Fibroblast of upper back skin (primary cell): ENCODE measurements at regions not wholly inside any gene's neighbourhood (a gene's known extent, or its start where the extent isn't known, plus 50 kb on each side); places are given as distances from the start of the nearest gene placed in this dataset.
"Not testable (repeated sequence)": the region's sequence is repeated elsewhere in the genome, so short reads cannot be mapped to it uniquely, and the experiment has no call there.

ENCODE experiments used
- DNase-seq: peaks from one replicate; pipeline ENCODE4 v3.0.0-alpha.2; 2013

GRCh38 chr7:153017223-153017622, 257.7 kb downstream of the ACTR3B start:
- DNase-seq: no peak

DNA sequence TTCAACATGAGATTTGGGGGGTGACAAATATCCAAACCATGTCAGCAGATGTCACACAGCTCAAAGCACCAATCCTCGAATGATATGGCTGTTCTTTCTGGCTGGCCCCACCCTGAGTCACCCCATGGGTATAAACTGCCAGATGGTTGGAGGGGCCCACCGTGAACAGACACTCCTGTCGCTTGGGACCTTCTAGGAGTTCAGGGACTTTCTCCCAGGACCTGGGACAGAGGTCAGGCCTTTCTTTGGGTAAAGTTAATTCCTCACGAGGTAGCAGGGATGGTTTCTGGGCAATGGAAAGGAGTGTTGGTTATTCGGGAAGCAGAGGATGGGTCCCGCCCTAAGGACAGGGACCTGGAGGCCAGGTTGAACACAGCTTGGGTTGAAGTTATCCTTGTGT, 262.0 kb downstream of the ACTR3B start:
- DNase-seq: no peak

GRCh38 chr7:153022475-153023193, 263.1 kb downstream of the ACTR3B start:
- DNase-seq: no peak

DNA sequence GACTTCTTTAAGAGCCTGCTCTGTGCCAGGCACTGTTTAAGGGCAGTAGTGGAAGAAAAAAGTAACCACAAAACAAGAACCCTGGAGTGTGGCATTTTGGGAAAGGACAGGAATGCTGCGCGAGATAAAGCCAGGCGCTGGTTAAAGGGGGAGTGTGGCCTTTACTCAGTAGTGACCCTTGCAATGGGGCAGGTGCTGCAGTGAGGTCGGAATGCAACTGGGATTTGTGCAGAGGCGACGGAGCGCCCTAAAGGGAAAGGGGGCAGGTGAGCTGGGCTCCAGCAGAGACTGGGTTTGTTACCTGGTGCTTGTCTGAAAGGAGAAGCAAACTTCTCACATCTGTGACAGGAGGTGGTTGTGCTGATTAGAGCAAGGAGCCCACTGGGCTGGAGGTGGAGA, 263.6 kb downstream of the ACTR3B start:
- no peak for DNase-seq

DNA sequence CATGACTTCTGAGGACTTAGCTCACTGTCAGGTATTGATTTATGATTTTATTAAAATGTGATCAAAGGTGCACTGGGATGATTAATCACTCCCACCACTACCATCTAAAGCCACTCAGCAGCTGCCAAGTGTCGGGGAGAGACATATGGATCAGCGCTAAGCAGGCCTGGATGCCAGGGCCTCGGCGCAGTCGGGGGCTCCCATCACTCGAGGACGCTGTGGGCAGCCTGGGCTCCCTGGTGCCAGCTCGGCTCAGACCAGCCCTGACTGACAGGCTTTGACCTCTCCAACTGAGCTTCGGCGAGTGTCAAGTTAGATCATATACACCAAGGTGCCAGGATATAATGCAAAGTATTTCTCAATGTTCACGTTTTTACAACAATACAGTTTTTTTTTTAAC, 267.7 kb downstream of the ACTR3B start:
- DNase-seq: no peak

DNA sequence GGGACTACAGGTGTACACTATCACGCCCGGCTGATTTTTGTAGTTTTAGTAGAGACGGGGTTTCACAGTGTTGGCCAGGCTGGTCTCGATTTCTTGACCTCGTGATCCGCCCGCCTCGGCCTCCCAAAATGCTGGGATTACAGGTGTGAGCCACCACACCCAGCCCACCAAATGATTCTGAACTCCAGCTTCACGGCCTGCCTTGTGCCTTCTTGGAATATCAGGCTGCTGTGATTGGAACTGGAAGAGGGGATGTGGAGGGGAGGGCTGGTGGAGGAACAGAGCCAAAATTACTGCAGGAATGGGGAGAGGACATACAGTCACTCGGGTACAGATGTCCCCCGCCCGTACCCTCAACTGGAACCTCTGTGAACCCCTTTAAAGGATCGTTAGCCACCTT, 268.4 kb downstream of the ACTR3B start:
- DNase-seq: no peak

GRCh38 chr7:153030976-153031375, 271.4 kb downstream of the ACTR3B start:
- DNase-seq: no peak

- no peak for DNase-seq
Observed at GRCh38 chr7:153034791-153035190, 275.2 kb downstream of the ACTR3B start.

GRCh38 chr7:153036396-153037063, 277.0 kb downstream of the ACTR3B start:
- no peak for DNase-seq

DNA sequence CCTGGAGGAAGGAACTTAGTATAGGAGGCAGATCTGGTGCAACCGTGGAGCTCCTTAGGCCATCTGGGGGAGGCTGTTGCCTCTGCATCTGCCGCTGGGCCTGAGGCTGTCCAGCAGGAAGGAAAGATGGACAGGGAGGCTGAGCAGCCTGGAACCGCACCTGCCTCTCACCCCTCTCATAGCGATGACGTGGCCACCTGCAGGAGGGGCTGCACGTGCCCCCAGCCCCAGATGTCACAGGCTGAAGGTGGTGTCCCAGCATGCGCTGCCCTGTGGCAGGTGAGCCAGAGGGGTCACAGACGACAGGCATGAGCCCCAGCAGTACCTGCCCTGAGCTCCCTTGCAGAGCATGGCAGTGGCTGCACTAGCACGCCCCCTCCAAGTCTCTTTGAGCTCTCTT, 283.9 kb downstream of the ACTR3B start:
- no peak for DNase-seq

DNA sequence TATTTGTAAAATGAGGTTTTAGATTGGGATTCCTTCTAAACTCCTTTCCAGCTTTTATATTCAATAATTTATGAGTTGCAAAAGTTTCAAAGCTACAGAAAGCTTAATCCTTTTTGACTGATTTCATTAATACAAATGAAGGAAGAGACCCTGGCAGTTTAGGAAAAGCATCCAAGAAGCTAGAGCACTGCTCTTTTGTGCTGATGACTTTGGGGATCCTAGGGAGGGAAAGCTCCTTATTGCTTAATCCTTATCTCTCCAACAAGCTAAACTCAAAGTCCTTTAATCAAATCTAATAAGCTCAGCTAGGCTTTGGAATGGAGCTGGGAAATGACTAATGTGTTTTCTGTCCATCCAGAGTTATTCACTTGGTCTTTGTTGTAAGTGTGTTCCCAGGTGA, 285.4 kb downstream of the ACTR3B start:
- DNase-seq: no peak

GRCh38 chr7:153047079-153047959, 287.8 kb downstream of the ACTR3B start:
- DNase-seq: no peak

DNA sequence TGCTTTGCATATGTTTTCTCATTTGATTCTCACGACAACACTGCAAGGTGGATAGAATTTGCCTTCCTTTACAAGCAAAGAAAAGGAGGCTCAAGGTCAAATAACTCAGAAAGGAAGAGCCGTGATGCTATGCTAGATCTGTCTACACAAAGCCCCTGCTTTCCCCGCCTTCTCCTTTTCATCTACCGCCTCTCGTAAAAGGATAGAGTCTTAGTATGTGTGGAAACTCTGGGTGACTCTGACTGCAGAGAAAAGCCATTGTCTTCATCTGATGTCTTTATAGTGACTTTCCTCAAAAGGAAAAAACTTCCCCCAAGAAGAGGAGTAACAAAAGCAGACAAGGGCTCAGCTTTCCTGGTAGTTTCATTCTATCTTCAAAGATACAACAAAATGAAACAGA, 292.7 kb downstream of the ACTR3B start:
- no peak for DNase-seq

DNA sequence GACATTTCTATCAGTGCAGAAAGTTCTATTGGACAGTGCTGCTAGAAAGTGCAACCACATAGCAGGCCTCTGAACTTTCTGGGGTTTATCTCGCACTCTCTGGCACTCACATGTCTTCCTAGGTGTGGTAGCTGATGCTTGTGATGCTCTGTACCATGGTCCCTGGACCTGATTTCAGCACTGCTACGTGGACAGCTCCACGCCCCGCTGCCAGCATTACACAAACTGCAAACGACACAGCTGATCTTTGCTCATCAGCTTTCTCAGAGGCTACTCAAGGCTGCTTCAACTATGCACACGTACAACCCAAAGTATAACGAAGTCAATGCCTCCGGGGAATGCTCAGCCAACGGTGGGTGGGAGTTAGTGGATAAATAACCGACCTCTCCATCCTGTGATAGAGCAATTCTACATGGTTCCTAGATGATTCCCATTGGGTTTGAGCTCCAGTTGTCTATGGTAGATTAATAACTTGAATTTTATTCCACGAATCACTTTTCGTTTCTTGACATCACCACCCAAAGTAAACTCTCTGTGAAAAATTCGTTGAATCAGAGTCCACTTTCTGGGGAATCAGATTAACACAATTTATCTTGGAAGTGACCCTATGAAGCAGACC, 302.5 kb downstream of the ACTR3B start:
- DNase-seq: no peak

DNA sequence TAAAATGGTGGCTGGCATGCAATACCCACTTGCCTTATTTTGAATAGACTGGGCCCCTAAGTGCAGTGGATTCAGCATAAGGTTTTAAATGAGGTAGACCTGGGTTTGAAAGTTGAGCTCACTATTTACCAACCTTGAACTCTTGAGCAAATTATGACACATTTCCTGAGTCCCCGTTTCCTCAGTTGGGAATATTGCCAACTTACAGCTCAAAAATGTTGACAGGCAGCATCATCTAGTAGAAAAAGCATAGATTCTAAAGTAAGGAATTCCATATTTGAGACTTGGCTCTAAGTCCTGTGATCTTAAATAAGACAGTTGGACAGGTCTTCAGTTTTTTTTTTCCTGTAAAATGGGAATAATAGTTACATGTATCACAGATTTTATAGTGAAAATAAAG, 305.5 kb downstream of the ACTR3B start:
- no peak for DNase-seq

DNA sequence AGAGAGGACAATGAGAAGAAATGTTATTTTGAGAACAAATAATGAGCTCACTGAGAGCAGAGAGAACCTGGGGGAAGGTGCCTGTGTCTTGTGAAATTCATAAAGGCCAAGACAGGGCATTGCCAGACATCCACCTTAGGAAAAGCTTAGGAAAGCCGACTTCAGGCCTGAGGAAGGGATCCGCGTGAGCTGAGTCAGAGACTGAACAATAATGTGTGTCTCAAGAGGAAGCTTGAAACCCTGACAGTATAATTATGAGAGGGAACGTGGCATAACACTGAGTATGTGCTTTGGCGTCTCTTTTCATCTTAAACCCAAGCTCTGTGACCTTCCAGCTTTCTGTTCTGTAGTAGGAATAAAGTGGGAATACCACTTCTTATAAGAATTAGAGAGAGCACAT, 307.2 kb downstream of the ACTR3B start:
- no peak for DNase-seq

DNA sequence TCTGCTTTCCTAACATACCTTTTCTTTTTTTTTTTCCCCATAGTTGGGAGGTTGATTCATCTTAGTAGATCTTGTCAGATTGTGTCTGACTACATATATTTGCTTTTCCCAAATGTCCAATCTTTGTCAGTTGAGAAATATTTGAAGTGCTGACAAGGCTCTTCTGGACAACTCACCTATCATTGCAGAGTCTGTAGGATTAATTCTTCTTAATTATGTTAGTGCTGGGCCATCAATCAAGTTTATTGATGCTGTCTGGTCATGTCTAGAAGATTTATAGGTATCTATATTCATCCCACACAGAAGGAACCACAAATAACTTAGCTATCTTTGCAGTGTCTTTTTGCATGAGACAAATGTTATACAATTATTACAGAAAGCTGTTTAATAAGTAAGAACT, 310.6 kb downstream of the ACTR3B start:
- no peak for DNase-seq

- no peak for DNase-seq
Observed at GRCh38 chr7:153072806-153073205, 313.3 kb downstream of the ACTR3B start.

- DNase-seq: not testable (repeated sequence)
Observed at GRCh38 chr7:153076289-153076688, 316.7 kb downstream of the ACTR3B start.

DNA sequence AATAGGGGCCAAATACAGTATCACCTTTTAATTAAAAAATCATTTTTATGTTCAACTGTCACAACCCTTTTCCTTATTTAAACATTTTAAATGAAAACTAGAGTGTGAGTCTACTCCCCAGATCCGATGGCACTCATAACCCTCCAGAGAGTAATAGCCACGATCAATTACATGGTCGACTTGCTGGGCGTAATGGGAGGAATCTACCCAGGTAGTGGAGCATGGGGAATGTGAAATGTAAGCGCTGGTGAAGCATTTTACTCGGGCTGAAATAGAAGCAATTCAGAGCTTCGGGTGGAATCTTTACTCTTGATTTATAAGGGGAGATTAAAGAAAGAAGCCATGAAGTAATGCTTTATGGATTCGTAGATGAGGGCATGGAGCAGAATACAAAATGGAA, 321.9 kb downstream of the ACTR3B start:
- no peak for DNase-seq

DNA sequence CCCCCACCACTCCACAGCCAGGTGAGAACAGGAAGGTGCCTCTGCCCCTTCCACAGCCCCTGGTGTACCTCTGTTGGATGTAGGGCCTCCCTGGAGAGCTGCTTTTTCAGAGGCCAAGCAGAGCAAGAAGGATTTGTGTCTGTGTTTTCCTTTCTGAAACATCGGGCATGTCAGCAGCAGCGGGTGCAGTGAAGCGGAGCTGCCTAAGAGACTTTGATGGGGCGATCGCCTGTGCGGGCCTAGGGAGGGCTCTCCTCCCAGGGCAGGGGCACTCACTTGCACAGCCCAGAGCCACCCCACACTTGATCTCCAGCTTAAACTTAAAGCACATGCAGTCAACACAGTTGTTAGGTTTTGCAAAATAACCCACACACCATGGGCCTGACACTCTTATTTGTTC, 324.7 kb downstream of the ACTR3B start:
- no peak for DNase-seq

GRCh38 chr7:153087498-153087897, 327.9 kb downstream of the ACTR3B start:
- no peak for DNase-seq

- DNase-seq: no peak
Observed at GRCh38 chr7:153088601-153089000, 329.0 kb downstream of the ACTR3B start.
